Astrocyte of the cerebellum (primary cell): ENCODE measurements at regions not wholly inside any gene's neighbourhood (a gene's known extent, or its start where the extent isn't known, plus 50 kb on each side); places are given as distances from the start of the nearest gene placed in this dataset.

Experiments used
- DNase-seq: peaks from one replicate; pipeline ENCODE4 v3.0.0-alpha.2; 2011; ENCODE audit warnings: low read depth
- H3K4me3 ChIP-seq: 2 replicates; pipeline ENCODE4 v1.5.1; 2011; ENCODE audit warnings: mild to moderate bottlenecking, low read depth, low read length, moderate library complexity
- in situ Hi-C: cut with HindIII; loops from 2 replicates; pipeline ENCODE4 v1.10.0; 2017; ENCODE audit warnings: low sequenced_read_pairs
- TF ChIP-seq, protein P1 (sequence below): IDR thresholded peaks from 2 replicates; pipeline ENCODE4 v1.5.1; 2012; ENCODE audit warnings: low read length, low read depth, moderate library complexity, mild to moderate bottlenecking; ENCODE audit errors: missing control alignments

DNA sequence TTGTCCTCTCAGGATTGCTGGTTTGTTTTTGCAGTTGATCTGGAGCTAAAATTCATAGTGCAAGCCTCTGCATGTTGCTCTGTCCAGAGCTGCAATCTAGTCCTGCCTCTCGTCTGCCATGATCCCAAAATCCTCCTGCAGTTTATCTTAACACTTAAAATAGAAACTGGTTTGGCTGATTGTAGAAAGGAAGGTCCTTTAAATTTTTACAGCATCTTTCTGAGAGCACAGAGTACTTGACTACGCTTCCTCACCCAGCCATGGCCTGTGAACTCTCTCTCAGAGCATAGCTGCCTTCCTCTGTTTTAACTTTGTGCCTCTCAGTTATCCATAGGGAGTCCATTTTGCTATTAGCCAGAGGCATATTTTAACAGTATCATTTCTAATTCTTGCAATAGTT, 877.1 kb downstream of the C12orf50 start:
- no peak overlapping the region for H3K4me3 ChIP-seq
- in situ Hi-C loops: no loop called here
- no peak for DNase-seq
- TF ChIP-seq, protein P1, sequence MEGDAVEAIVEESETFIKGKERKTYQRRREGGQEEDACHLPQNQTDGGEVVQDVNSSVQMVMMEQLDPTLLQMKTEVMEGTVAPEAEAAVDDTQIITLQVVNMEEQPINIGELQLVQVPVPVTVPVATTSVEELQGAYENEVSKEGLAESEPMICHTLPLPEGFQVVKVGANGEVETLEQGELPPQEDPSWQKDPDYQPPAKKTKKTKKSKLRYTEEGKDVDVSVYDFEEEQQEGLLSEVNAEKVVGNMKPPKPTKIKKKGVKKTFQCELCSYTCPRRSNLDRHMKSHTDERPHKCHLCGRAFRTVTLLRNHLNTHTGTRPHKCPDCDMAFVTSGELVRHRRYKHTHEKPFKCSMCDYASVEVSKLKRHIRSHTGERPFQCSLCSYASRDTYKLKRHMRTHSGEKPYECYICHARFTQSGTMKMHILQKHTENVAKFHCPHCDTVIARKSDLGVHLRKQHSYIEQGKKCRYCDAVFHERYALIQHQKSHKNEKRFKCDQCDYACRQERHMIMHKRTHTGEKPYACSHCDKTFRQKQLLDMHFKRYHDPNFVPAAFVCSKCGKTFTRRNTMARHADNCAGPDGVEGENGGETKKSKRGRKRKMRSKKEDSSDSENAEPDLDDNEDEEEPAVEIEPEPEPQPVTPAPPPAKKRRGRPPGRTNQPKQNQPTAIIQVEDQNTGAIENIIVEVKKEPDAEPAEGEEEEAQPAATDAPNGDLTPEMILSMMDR: no peak

DNA sequence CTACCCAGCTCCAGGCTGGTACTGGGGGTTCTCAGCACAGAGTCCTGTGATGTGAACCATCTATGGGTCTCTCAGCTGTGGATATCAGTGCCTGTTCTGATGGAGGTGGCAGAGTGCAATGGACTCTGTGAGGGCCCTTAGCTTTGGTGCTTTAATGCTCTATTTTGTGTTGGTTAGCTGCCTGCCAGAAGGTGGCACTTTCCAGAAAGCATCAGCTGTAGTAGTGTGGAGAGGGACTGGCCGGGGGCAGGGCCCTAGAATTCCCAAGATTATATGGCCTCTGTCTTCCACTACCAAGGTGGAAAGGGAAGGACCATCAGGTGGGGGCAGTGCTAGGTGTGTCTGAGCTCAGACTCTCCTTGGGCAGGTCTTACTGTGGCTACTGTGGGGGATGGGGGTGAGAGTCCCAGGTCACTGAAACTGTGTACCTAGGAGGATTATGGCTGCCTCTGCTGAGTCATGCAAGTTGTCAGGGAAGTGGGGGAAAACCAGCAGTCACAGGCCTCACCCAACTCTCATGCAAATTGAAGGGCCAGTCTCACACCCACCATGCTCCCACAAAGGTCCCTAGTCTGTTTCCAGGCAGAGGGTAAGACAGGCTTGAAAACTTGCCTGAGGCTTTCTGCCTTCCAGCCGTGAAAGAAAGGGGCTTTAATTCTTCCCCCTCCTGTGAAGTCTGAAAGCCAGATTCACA, 878.1 kb downstream of the C12orf50 start:
- H3K4me3 ChIP-seq: no peak overlapping the region
- TF ChIP-seq, protein P1: no peak
- DNase-seq: no peak
- in situ Hi-C loops: no loop called here

DNA sequence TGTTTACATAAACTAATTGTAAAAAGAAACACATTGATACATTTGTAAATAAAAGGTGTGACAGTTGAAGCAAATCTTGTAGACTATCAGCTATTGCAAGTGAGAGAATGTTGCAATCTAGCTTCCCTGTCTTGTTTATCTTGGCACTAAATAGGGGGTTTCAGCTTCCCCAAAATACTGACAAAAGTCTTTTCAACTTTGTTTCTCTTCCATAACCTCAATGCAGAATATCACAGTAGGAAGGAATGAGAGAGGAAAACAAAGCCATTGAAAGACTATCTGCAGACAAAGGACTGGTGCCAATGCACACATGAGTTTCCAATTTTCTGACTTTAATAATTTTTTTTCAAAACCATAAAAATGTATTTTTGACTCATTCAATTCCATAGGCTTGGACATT, 886.2 kb upstream of the MGAT4C start:
- in situ Hi-C loops: no loop called here
- H3K4me3 ChIP-seq: no peak overlapping the region
- DNase-seq: peak; percentile 70
- TF ChIP-seq, protein P1: no peak

DNA sequence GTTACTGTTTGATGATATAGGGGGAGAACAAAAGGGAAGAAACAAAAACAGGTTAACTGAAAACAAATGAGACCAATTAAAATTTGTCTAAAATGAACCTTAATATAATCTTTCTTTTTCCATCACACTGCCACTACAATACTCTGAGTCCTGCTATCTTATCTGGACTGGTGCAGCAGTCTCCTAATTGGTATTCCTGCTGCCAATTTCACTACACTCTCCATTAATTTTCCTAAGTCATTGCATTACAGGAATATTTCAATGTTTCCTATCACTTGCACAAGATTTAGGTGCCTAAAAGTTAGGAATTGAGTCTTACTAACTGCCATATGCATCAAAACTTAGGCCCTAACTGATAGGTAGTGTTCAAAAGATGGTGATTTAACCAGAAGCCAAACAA, 884.9 kb upstream of the MGAT4C start:
- no peak overlapping the region for H3K4me3 ChIP-seq
- no peak for DNase-seq
- TF ChIP-seq, protein P1: no peak
- in situ Hi-C loops: no loop called here

DNA sequence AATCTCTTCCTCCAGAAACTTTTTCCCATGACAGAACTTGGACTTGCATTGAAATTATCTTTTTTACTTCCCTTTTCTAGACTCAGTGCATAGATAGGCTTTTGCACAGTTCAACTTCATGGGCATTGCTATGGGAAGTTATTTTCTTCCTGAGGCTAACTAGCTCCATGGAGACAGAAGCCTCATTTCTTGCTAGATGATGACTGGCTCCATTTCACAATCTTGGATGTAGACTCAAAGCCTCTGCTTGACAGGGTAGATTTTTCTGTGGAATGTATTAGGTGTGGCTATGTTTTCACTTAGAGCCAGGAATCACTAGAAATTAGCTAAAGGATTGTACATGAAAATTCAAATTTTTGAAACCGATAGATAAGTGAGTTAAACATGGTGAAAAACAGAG, 884.1 kb upstream of the MGAT4C start:
- in situ Hi-C loops: no loop called here
- DNase-seq: no peak
- TF ChIP-seq, protein P1: no peak
- no peak overlapping the region for H3K4me3 ChIP-seq

DNA sequence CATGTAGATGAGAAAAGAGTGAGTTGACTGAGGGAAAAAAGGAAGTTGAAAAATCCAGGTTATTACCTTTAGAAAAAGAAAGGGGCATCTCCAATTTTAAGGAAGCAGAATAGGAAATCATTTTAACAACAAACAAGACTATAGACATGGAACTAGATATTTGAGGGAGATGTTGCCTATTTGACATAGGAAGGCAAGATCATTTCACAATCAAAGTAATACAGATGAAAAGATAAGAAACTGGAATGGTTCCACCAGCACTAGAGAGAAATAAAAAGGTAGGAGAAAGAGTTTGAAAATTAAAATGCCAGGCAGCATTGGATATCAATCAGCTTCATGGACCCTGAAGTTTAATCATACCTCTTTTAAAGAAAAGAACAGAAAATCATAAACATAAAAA, 881.0 kb upstream of the MGAT4C start:
- DNase-seq: no peak
- in situ Hi-C loops: no loop called here
- H3K4me3 ChIP-seq: no peak overlapping the region
- TF ChIP-seq, protein P1: no peak
